ENCODE measurements at regions not wholly inside any gene's neighbourhood (a gene's known extent, or its start where the extent isn't known, plus 50 kb on each side); places are given as distances from the start of the nearest gene placed in this dataset.

DNA sequence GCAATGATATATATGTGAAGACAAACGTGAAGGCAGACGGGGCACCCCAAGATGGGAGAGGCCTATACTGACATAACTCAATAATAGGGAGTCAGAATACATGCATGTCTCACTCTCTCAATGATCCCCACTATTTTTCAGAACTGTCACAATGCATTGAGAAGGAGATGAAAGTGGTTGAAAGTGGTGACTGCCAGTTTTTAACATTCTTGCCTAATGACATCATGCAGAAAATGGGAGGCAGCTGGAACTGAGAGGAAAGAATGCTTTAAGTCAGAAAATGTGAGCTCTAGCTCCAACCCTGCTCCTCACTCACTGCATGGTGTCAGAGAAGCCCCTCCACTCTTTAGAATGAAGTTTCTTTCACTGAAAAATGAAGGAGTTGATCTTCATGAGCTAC lies 55.3 kb upstream of the P2RY1 start:
- Histone ChIP-seq H3K27me3 (no peaks in the 10 kb centered on the region), H3K4me3 (no peak overlapping the region), H3K9me3 (no peaks in the 10 kb centered on the region), H3K36me3 (replicated peaks in 1 of 2; ENCODE audit: insufficient read depth in 1 of 2, low read depth in 2 of 2) (no peaks in the 10 kb centered on the region), H3K27ac (no peak overlapping the region), H3K4me1 (no peaks in the 10 kb centered on the region)
- ATAC-seq, result no peak
- TF ChIP-seq POLR2A (IDR thresholded peaks at IDR 0.05), result no peak
- no peak for TF ChIP-seq CTCF (IDR thresholded peaks at IDR 0.05)
- DNase-seq, result no peak
- 48 to 49% methylated on average over 2 of the region's 2 CpGs for WGBS, 2 donors
- intact Hi-C loops (cut with DNase I), result no loop called here

GRCh38 chr3:152780553-152780952 lies 54.4 kb upstream of the P2RY1 start:
- Histone ChIP-seq H3K27ac (no peak overlapping the region), H3K9me3 (no peaks in the 10 kb centered on the region), H3K27me3 (no peaks in the 10 kb centered on the region), H3K36me3 (replicated peaks in 1 of 2; ENCODE audit: insufficient read depth in 1 of 2, low read depth in 2 of 2) (no peaks in the 10 kb centered on the region), H3K4me1 (no peaks in the 10 kb centered on the region), H3K4me3 (no peak overlapping the region)
- DNase-seq (no peak), ATAC-seq (no peak)
- WGBS, 2 donors, result 85 to 91% methylated on average over 2 of the region's 2 CpGs
- intact Hi-C loops (cut with DNase I), result no loop called here
- no peak for TF ChIP-seq POLR2A (IDR thresholded peaks at IDR 0.05)
- no peak for TF ChIP-seq CTCF (IDR thresholded peaks at IDR 0.05)

DNA sequence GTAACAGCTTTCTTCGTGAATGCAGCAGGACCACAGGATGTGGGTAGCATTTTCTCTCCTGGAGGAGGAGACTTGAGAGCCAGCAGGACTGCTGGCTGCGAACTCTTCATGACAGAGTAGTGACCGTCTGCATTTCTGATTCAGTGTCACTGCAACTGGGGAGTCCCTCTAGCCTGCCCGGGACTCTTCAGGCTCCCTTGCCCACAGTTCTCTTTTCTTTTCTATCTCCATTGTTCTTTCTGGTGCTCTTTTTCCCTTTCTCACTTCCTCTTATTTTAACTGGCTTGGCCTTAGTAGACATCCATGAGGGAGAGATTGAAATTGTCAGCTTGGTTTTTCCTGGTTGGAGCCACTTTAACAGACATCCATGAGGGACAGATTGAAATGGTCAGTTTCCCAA lies 49.9 kb upstream of the P2RY1 start:
- WGBS, 2 donors, result 72 to 79% methylated on average over 4 of the region's 4 CpGs

More for the DNA sequence above, 49.9 kb upstream of the P2RY1 start:
- H3K36me3 ChIP-seq (replicated peaks in 1 of 2; ENCODE audit: insufficient read depth in 1 of 2, low read depth in 2 of 2), result no peaks in the 10 kb centered on the region
- H3K9me3 ChIP-seq, result peaks cover 0 to 5% (median 0%) of the 10 kb centered on the region in 3 donors
- no peaks in the 10 kb centered on the region for H3K4me1 ChIP-seq
- DNase-seq, result no peak
- H3K4me3 ChIP-seq, result no peak overlapping the region
- TF ChIP-seq CTCF (IDR thresholded peaks at IDR 0.05), result no peak
- no peak for TF ChIP-seq POLR2A (IDR thresholded peaks at IDR 0.05)
- H3K27me3 ChIP-seq, result no peaks in the 10 kb centered on the region
- no peak for ATAC-seq
- H3K27ac ChIP-seq, result no peak overlapping the region
- intact Hi-C loops (cut with DNase I), result no loop called here

Data from body of pancreas (tissue), 4 donors.